PC-9 (cell line): ENCODE measurements at regions not wholly inside any gene's neighbourhood (a gene's known extent, or its start where the extent isn't known, plus 50 kb on each side); places are given as distances from the start of the nearest gene placed in this dataset.

Experiments
- BruUV-seq: library from RNA; stranded (reverse); fragments of 400-500 nt; replicated peaks from 2 replicates; lab custom pipeline; 2021; lab: Mats Ljungman, UMichigan
- CTCF ChIA-PET: fragments of 300-600 bp; sonication (Branson Sonifier 250); formaldehyde crosslinking; loops from one replicate; lab custom pipeline; 2022; ENCODE audit warnings: antibody characterized with exemption; lab: Charles Lee
- POLR2A ChIA-PET: fragments of 300-600 bp; sonication (Branson Sonifier 250); formaldehyde crosslinking; loops from one replicate; lab custom pipeline; 2022; ENCODE audit warnings: antibody characterized with exemption; ENCODE audit not compliant: unreplicated experiment; lab: Charles Lee
- DNase-seq, 2 experiments: peaks; one replicate each; pipeline versions ENCODE4 v3.0.0 to v3.0.0-alpha.2; 2015 to 2022; ENCODE audit warnings: mixed read lengths in 1 of 2
- H2AFZ ChIP-seq: fragments of 200-600 bp; sonication (generic); 2 replicates; pipeline ENCODE4 v1.8.1; 2017; ENCODE audit warnings: antibody characterized with exemption
- H3F3A ChIP-seq: fragments of 200-600 bp; sonication (generic); 2 replicates; pipeline ENCODE4 v1.8.1; 2017; ENCODE audit warnings: antibody characterized with exemption, mild to moderate bottlenecking, low read depth; ENCODE audit not compliant: insufficient read depth
- H3K27ac ChIP-seq: fragments of 200-600 bp; sonication (generic); 2 replicates; pipeline ENCODE4 v1.6.1; 2016; ENCODE audit warnings: mixed run types
- H3K27me3 ChIP-seq: fragments of 200-600 bp; sonication (generic); 2 replicates; pipeline ENCODE4 v1.6.1; 2016; ENCODE audit warnings: low read depth, mixed run types; ENCODE audit not compliant: insufficient read depth
- H3K36me3 ChIP-seq: fragments of 200-600 bp; sonication (generic); 2 replicates; pipeline ENCODE4 v1.6.1; 2016; ENCODE audit warnings: low read depth, mixed run types
- H3K4me1 ChIP-seq: fragments of 200-600 bp; sonication (generic); replicated peaks from 2 replicates; pipeline ENCODE4 v1.6.1; 2016; ENCODE audit warnings: mixed run types; ENCODE audit not compliant: insufficient read depth
- H3K4me2 ChIP-seq: fragments of 200-600 bp; sonication (generic); 2 replicates; pipeline ENCODE4 v1.6.1; 2017; ENCODE audit warnings: mixed run types
- H3K4me3 ChIP-seq: fragments of 200-600 bp; sonication (generic); 2 replicates; pipeline ENCODE4 v1.6.1; 2016; ENCODE audit warnings: mixed run types
- H3K79me2 ChIP-seq: fragments of 200-600 bp; sonication (generic); 2 replicates; pipeline ENCODE4 v1.6.1; 2017; ENCODE audit warnings: low read depth, mixed run types
- H3K9me2 ChIP-seq: fragments of 200-600 bp; sonication (generic); 2 replicates; pipeline ENCODE4 v1.8.1; 2017; ENCODE audit warnings: mild to moderate bottlenecking; ENCODE audit not compliant: insufficient read depth
- H3K9me3 ChIP-seq: fragments of 200-600 bp; sonication (generic); 2 replicates; pipeline ENCODE4 v1.8.1; 2016; ENCODE audit warnings: low read depth; ENCODE audit not compliant: insufficient read depth
- H4K20me1 ChIP-seq: fragments of 200-600 bp; sonication (generic); 2 replicates; pipeline ENCODE4 v1.8.1; 2017; ENCODE audit not compliant: insufficient read depth
- CTCF ChIP-seq: fragments of 200-600 bp; sonication (generic); conservative IDR thresholded peaks from 2 replicates; pipeline ENCODE4 v1.6.1; 2017; ENCODE audit warnings: mixed run types, antibody characterized with exemption, mild to moderate bottlenecking, moderate library complexity
- EZH2 ChIP-seq: fragments of 200-600 bp; sonication (generic); IDR thresholded peaks from 2 replicates; pipeline ENCODE4 v1.8.0; 2017; ENCODE audit warnings: antibody characterized with exemption, low read depth
- intact Hi-C: fragments of 100-400 bp; cut with micrococcal nuclease; formaldehyde crosslinking; loops from one replicate; pipeline ENCODE4 v1.10.0; 2022; ENCODE audit not compliant: unreplicated experiment

GRCh38 chr18:28669165-28669564 lies 492.2 kb upstream of the CDH2 start:
- no peaks in the 10 kb centered on the region for H3K36me3 ChIP-seq
- no TSS peak for BruUV-seq
- CTCF ChIA-PET: no interaction called here

GRCh38 chr18:28666216-28666615 lies 489.3 kb upstream of the CDH2 start:
- H3K9me2 ChIP-seq: no peaks in the 10 kb centered on the region
- H3K27ac ChIP-seq: no peak overlapping the region
- no peaks in the 10 kb centered on the region for H3K79me2 ChIP-seq
- H4K20me1 ChIP-seq: no peaks in the 10 kb centered on the region
- no peaks in the 10 kb centered on the region for H3K36me3 ChIP-seq
- intact Hi-C loops: no loop called here
- H3F3A ChIP-seq: no peaks in the 10 kb centered on the region
- H3K27me3 ChIP-seq: no peaks in the 10 kb centered on the region
- no peaks in the 10 kb centered on the region for H3K9me3 ChIP-seq
- POLR2A ChIA-PET: no interaction called here
- no peak overlapping the region for H3K4me3 ChIP-seq
- CTCF ChIA-PET: no interaction called here
- no peak for DNase-seq
- BruUV-seq: no TSS peak
- no peak overlapping the region for H3K4me2 ChIP-seq
- TF ChIP-seq CTCF: no peak
- no peak for TF ChIP-seq EZH2
- H2AFZ ChIP-seq: no peak overlapping the region
- no peaks in the 10 kb centered on the region for H3K4me1 ChIP-seq

More at GRCh38 chr18:28669165-28669564, 492.2 kb upstream of the CDH2 start:
- Histone ChIP-seq H3K27ac (no peak overlapping the region), H3K27me3 (no peaks in the 10 kb centered on the region), H3K4me3 (no peak overlapping the region), H2AFZ (no peak overlapping the region), H3K4me1 (no peaks in the 10 kb centered on the region), H3F3A (no peaks in the 10 kb centered on the region), H4K20me1 (no peaks in the 10 kb centered on the region), H3K9me3 (no peaks in the 10 kb centered on the region), H3K79me2 (no peaks in the 10 kb centered on the region), H3K9me2 (no peaks in the 10 kb centered on the region), H3K4me2 (no peak overlapping the region)
- POLR2A ChIA-PET: no interaction called here
- no peak for TF ChIP-seq EZH2
- no peak for TF ChIP-seq CTCF
- intact Hi-C loops: no loop called here
- DNase-seq: no peak

GRCh38 chr18:28657961-28658360 lies 481.0 kb upstream of the CDH2 start:
- intact Hi-C loops: no loop called here
- Histone ChIP-seq H3K79me2 (no peaks in the 10 kb centered on the region), H3K4me1 (no peaks in the 10 kb centered on the region), H3K36me3 (no peaks in the 10 kb centered on the region), H3K9me2 (no peaks in the 10 kb centered on the region), H3K4me2 (no peak overlapping the region), H3K4me3 (no peak overlapping the region), H3K27ac (no peak overlapping the region), H3K9me3 (no peaks in the 10 kb centered on the region), H3F3A (no peaks in the 10 kb centered on the region), H4K20me1 (no peaks in the 10 kb centered on the region), H2AFZ (no peak overlapping the region), H3K27me3 (no peaks in the 10 kb centered on the region)
- BruUV-seq: no TSS peak
- ChIA-PET CTCF (interaction anchor here (0.6 kb wide), 1 partner anchor 12 kb away, joined by 3 read pairs; no protein-coding TSS in a partner anchor), POLR2A (interaction anchor here (0.6 kb wide), 2 partner anchors 820 to 976 kb away, joined by 4 to 5 read pairs; no protein-coding TSS in a partner anchor)
- no peak for DNase-seq
- TF ChIP-seq EZH2 (no peak), CTCF (no peak)
